ENCODE measurements at regions not wholly inside any gene's neighbourhood (a gene's known extent, or its start where the extent isn't known, plus 50 kb on each side); places are given as distances from the start of the nearest gene placed in this dataset.

DNA sequence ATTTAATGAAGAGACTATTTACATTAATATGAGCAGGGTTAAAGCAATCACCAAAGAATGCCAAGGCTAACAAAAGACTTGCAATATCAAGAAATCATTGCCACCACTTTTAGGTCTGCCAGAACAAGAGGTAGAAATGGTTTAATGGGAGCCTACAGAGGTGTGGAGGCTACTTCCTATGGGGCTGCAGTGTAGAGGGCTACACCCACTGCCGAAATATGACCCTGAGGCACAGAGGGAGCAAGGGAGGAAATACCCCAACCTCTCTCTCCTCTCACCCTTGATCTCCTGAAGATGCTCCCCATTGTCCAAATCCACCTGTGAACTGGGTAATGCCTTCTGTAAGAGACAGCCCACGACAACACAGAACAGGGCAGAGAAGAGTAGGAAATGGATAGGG, 315.4 kb downstream of the SMAD2 start:
- TF ChIP-seq SIN3A (IDR thresholded peaks at IDR 0.05; ENCODE audit: borderline replicate concordance, insufficient read depth, low read depth, low read length), result no peak
- Histone ChIP-seq H3K9me3 (ENCODE audit: control insufficient read depth, insufficient read depth, low read depth, low read length) (no peaks in the 10 kb centered on the region), H3K27me3 (ENCODE audit: control insufficient read depth, insufficient read depth, low read length) (no peaks in the 10 kb centered on the region), H3K4me3 (ENCODE audit: low read depth in 2 of 2, low read length in 2 of 2) (no peak overlapping the region), H3K4me1 (ENCODE audit: control insufficient read depth, insufficient read depth, low read length) (no peaks in the 10 kb centered on the region), H3K36me3 (ENCODE audit: control insufficient read depth, insufficient read depth, low read length) (no peaks in the 10 kb centered on the region), H3K27ac (ENCODE audit: low read length) (no peak overlapping the region)
- CTCF ChIA-PET, result no interaction called here
- in situ Hi-C loops (cut with HindIII; ENCODE audit: low pct_unique_long_range_greater_than_20kb, low sequenced_read_pairs), result no loop called here
- POLR2A ChIA-PET, result no interaction called here
- ATAC-seq (no peak), DNase-seq (ENCODE audit: low read depth, low spot score) (no peak)
- no TSS peak for BruUV-seq (replicated peaks)
- intact Hi-C loops (cut with micrococcal nuclease; ENCODE audit: unreplicated experiment), result no loop called here

GRCh38 chr18:47613929-47614328, 316.5 kb downstream of the SMAD2 start:
- TF ChIP-seq, protein P1, sequence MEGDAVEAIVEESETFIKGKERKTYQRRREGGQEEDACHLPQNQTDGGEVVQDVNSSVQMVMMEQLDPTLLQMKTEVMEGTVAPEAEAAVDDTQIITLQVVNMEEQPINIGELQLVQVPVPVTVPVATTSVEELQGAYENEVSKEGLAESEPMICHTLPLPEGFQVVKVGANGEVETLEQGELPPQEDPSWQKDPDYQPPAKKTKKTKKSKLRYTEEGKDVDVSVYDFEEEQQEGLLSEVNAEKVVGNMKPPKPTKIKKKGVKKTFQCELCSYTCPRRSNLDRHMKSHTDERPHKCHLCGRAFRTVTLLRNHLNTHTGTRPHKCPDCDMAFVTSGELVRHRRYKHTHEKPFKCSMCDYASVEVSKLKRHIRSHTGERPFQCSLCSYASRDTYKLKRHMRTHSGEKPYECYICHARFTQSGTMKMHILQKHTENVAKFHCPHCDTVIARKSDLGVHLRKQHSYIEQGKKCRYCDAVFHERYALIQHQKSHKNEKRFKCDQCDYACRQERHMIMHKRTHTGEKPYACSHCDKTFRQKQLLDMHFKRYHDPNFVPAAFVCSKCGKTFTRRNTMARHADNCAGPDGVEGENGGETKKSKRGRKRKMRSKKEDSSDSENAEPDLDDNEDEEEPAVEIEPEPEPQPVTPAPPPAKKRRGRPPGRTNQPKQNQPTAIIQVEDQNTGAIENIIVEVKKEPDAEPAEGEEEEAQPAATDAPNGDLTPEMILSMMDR (IDR thresholded peaks at IDR 0.05), result no peak
- TF ChIP-seq POLR2AphosphoS5 (IDR thresholded peaks at IDR 0.05; ENCODE audit: low read depth, low read length) (no peak), REST (IDR thresholded peaks at IDR 0.05; ENCODE audit: insufficient read depth in 1 of 2, low read depth in 2 of 2, low read length in 1 of 2) (no peak), TCF7L2 (IDR thresholded peaks at IDR 0.05; ENCODE audit: low read depth, low read length) (no peak), SIN3A (IDR thresholded peaks at IDR 0.05; ENCODE audit: borderline replicate concordance, insufficient read depth, low read depth, low read length) (no peak)
- BruUV-seq (replicated peaks), result no TSS peak
- intact Hi-C loops (cut with micrococcal nuclease; ENCODE audit: unreplicated experiment), result no loop called here
- Histone ChIP-seq H3K9me3 (ENCODE audit: control insufficient read depth, insufficient read depth, low read depth, low read length) (no peaks in the 10 kb centered on the region), H3K36me3 (ENCODE audit: control insufficient read depth, insufficient read depth, low read length) (no peaks in the 10 kb centered on the region), H3K4me3 (ENCODE audit: low read depth in 2 of 2, low read length in 2 of 2) (no peak overlapping the region), H3K27me3 (ENCODE audit: control insufficient read depth, insufficient read depth, low read length) (no peaks in the 10 kb centered on the region), H3K4me1 (ENCODE audit: control insufficient read depth, insufficient read depth, low read length) (no peaks in the 10 kb centered on the region), H3K27ac (ENCODE audit: low read length) (no peak overlapping the region)
- ChIA-PET CTCF (no interaction called here), POLR2A (no interaction called here)
- DNase-seq (ENCODE audit: low read depth, low spot score) (no peak), ATAC-seq (no peak)
- in situ Hi-C loops (cut with HindIII; ENCODE audit: low pct_unique_long_range_greater_than_20kb, low sequenced_read_pairs), result no loop called here

- no peaks in the 10 kb centered on the region for H3K4me1 ChIP-seq (ENCODE audit: control insufficient read depth, insufficient read depth, low read length)
- CTCF ChIA-PET, result no interaction called here
- in situ Hi-C loops (cut with HindIII; ENCODE audit: low pct_unique_long_range_greater_than_20kb, low sequenced_read_pairs) (no loop called here), intact Hi-C loops (cut with micrococcal nuclease; ENCODE audit: unreplicated experiment) (no loop called here)
- H3K27ac ChIP-seq (ENCODE audit: low read length), result no peak overlapping the region
- no peaks in the 10 kb centered on the region for H3K9me3 ChIP-seq (ENCODE audit: control insufficient read depth, insufficient read depth, low read depth, low read length)
- H3K36me3 ChIP-seq (ENCODE audit: control insufficient read depth, insufficient read depth, low read length), result no peaks in the 10 kb centered on the region
- TF ChIP-seq, protein P1 (IDR thresholded peaks at IDR 0.05), result no peak
- TF ChIP-seq REST (IDR thresholded peaks at IDR 0.05; ENCODE audit: insufficient read depth in 1 of 2, low read depth in 2 of 2, low read length in 1 of 2), result no peak
- no peak for TF ChIP-seq TCF7L2 (IDR thresholded peaks at IDR 0.05; ENCODE audit: low read depth, low read length)
- no peak for TF ChIP-seq POLR2AphosphoS5 (IDR thresholded peaks at IDR 0.05; ENCODE audit: low read depth, low read length)
- TF ChIP-seq SIN3A (IDR thresholded peaks at IDR 0.05; ENCODE audit: borderline replicate concordance, insufficient read depth, low read depth, low read length), result no peak
- POLR2A ChIA-PET, result no interaction called here
- BruUV-seq (replicated peaks), result no TSS peak
- no peaks in the 10 kb centered on the region for H3K27me3 ChIP-seq (ENCODE audit: control insufficient read depth, insufficient read depth, low read length)
- no peak overlapping the region for H3K4me3 ChIP-seq (ENCODE audit: low read depth in 2 of 2, low read length in 2 of 2)
- no peak for DNase-seq (ENCODE audit: low read depth, low spot score)
- ATAC-seq, result no peak
Measured at GRCh38 chr18:47611649-47612048, 318.8 kb downstream of the SMAD2 start.

Data from Panc1 (cell line).